IMR-90 (cell line): ENCODE measurements at regions not wholly inside any gene's neighbourhood (a gene's known extent, or its start where the extent isn't known, plus 50 kb on each side); places are given as distances from the start of the nearest gene placed in this dataset.

Experiments used
- ATAC-seq: fragments of 200-7000 bp; cut with Tn5 transposase; 2 replicates; pipeline ENCODE4 v1.9.1; 2020; ENCODE audit warnings: low read depth, mild to moderate bottlenecking, moderate library complexity
- BruUV-seq: library from RNA; stranded (reverse); fragments of 400-500 nt; replicated peaks from 2 replicates; lab custom pipeline; 2021; lab: Mats Ljungman, UMichigan
- CTCF ChIA-PET: fragments of 300-600 bp; formaldehyde crosslinking; extraction: SDS; loops from one replicate; lab custom pipeline; 2021; ENCODE audit warnings: antibody characterized with exemption; lab: Yijun Ruan, JAX
- POLR2A ChIA-PET: fragments of 300-600 bp; sonication (Branson Sonifier 250); formaldehyde crosslinking; loops from one replicate; lab custom pipeline; 2022; ENCODE audit warnings: antibody characterized with exemption; ENCODE audit not compliant: unreplicated experiment; lab: Charles Lee
- DNase-seq: peaks from one replicate; pipeline ENCODE4 v3.0.0; 2013
- H2AFZ ChIP-seq: replicated peaks from 2 replicates; pipeline ENCODE3; 2013; ENCODE audit warnings: low read length, mild to moderate bottlenecking; ENCODE audit not compliant: poor library complexity
- H2AK5ac ChIP-seq: 2 replicates; pipeline ENCODE4 v1.6.1; 2013; ENCODE audit warnings: low read depth, low read length, inconsistent platforms
- H2AK9ac ChIP-seq: replicated peaks from 2 replicates; pipeline ENCODE3; 2013; ENCODE audit warnings: mild to moderate bottlenecking, low read depth, low read length, moderate library complexity; ENCODE audit not compliant: poor library complexity
- H2BK120ac ChIP-seq: 2 replicates; pipeline ENCODE4 v1.6.1; 2013; ENCODE audit warnings: low read depth, low read length, inconsistent platforms
- H2BK15ac ChIP-seq: 3 replicates; pipeline ENCODE4 v1.6.1; 2013; ENCODE audit warnings: low read depth, low read length, inconsistent platforms
- H2BK20ac ChIP-seq: 2 replicates; pipeline ENCODE4 v1.6.1; 2013; ENCODE audit warnings: low read depth, mild to moderate bottlenecking, inconsistent platforms, low read length, moderate library complexity
- H2BK5ac ChIP-seq: 2 replicates; pipeline ENCODE4 v1.6.1; 2013; ENCODE audit warnings: mild to moderate bottlenecking, low read depth, low read length, inconsistent platforms; ENCODE audit not compliant: poor library complexity, severe bottlenecking
- H3K14ac ChIP-seq: replicated peaks from 2 replicates; pipeline ENCODE4 v1.6.1; 2013; ENCODE audit warnings: low read depth, low read length, inconsistent platforms
- H3K18ac ChIP-seq: 2 replicates; pipeline ENCODE4 v1.6.1; 2013; ENCODE audit warnings: low read depth, low read length, control low read depth
- H3K23ac ChIP-seq: 2 replicates; pipeline ENCODE4 v1.6.1; 2013; ENCODE audit warnings: low read depth, low read length, inconsistent platforms
- H3K27ac ChIP-seq: 2 replicates; pipeline ENCODE4 v1.5.1; 2013; ENCODE audit warnings: mild to moderate bottlenecking, control low read depth, low read length; ENCODE audit not compliant: insufficient read depth
- H3K27me3 ChIP-seq: 2 replicates; pipeline ENCODE4 v1.6.1; 2013; ENCODE audit warnings: low read length; ENCODE audit not compliant: control insufficient read depth, insufficient read depth
- H3K36me3 ChIP-seq: 2 replicates; pipeline ENCODE4 v1.6.1; 2013; ENCODE audit warnings: low read length, mixed read lengths; ENCODE audit not compliant: control insufficient read depth, insufficient read depth
- H3K4ac ChIP-seq: 2 replicates; pipeline ENCODE4 v1.6.1; 2013; ENCODE audit warnings: low read depth, low read length, inconsistent platforms
- H3K4me1 ChIP-seq: 2 replicates; pipeline ENCODE4 v1.6.1; 2013; ENCODE audit warnings: low read length, mixed read lengths; ENCODE audit not compliant: control insufficient read depth, insufficient read depth
- H3K4me2 ChIP-seq: 2 replicates; pipeline ENCODE4 v1.6.1; 2013; ENCODE audit warnings: low read depth, mild to moderate bottlenecking, control low read depth, low read length, moderate library complexity
- H3K4me3 ChIP-seq: 2 replicates; pipeline ENCODE4 v1.5.1; 2013; ENCODE audit warnings: low read depth, mild to moderate bottlenecking, control low read depth, low read length, moderate library complexity; ENCODE audit not compliant: insufficient read depth
- H3K56ac ChIP-seq: 2 replicates; pipeline ENCODE4 v1.6.1; 2013; ENCODE audit warnings: low read length, inconsistent platforms; ENCODE audit not compliant: insufficient read depth; ENCODE audit errors: extremely low read depth
- H3K79me1 ChIP-seq, 2 experiments: 2 replicates each; pipeline ENCODE4 v1.6.1; 2013; ENCODE audit warnings: low read length in 2 of 2, inconsistent platforms in 1 of 2, low read depth in 1 of 2
- H3K9ac ChIP-seq: 2 replicates; pipeline ENCODE4 v1.6.1; 2013; ENCODE audit warnings: low read depth, low read length, control low read depth
- H3K9me1 ChIP-seq: 2 replicates; pipeline ENCODE4 v1.6.1; 2013; ENCODE audit warnings: low read length, inconsistent platforms; ENCODE audit not compliant: insufficient read depth
- H3K9me3 ChIP-seq: 2 replicates; pipeline ENCODE4 v1.6.1; 2013; ENCODE audit warnings: low read length; ENCODE audit not compliant: control insufficient read depth, insufficient read depth
- H4K20me1 ChIP-seq: 2 replicates; pipeline ENCODE4 v1.6.1; 2013; ENCODE audit warnings: low read length, inconsistent platforms; ENCODE audit not compliant: insufficient read depth
- H4K5ac ChIP-seq: 2 replicates; pipeline ENCODE4 v1.6.1; 2013; ENCODE audit warnings: mild to moderate bottlenecking, low read depth, low read length, control low read depth
- H4K8ac ChIP-seq, 2 experiments: 2 replicates each; pipeline ENCODE4 v1.6.1; 2013; ENCODE audit warnings: low read depth in 2 of 2, low read length in 2 of 2, control low read depth in 1 of 2, inconsistent platforms in 1 of 2
- H4K91ac ChIP-seq: 2 replicates; pipeline ENCODE4 v1.6.1; 2013; ENCODE audit warnings: low read depth, low read length, inconsistent platforms; ENCODE audit not compliant: insufficient read depth
- BHLHE40 ChIP-seq: fragments of 150-350 bp; IDR thresholded peaks from 2 replicates; pipeline ENCODE4 v1.6.1; 2016; ENCODE audit warnings: mild to moderate bottlenecking, low read depth, low read length
- CEBPB ChIP-seq: IDR thresholded peaks from 2 replicates; pipeline ENCODE4 v1.6.1; 2012; ENCODE audit warnings: low read depth, low read length, improper control_type of control experiment
- CHD1 ChIP-seq: IDR thresholded peaks from 2 replicates; pipeline ENCODE4 v1.6.1; 2012; ENCODE audit warnings: low read depth, low read length, improper control_type of control experiment
- FOS ChIP-seq: fragments of 150-350 bp; IDR thresholded peaks from 2 replicates; pipeline ENCODE4 v1.6.1; 2016; ENCODE audit warnings: low read depth, low read length
- MAFK ChIP-seq: IDR thresholded peaks from 2 replicates; pipeline ENCODE4 v1.6.1; 2012; ENCODE audit warnings: low read depth, low read length, improper control_type of control experiment
- MAZ ChIP-seq: IDR thresholded peaks from 2 replicates; pipeline ENCODE4 v1.6.1; 2012; ENCODE audit warnings: low read depth, mild to moderate bottlenecking, low read length, improper control_type of control experiment, moderate library complexity, borderline replicate concordance
- MXI1 ChIP-seq: IDR thresholded peaks from 2 replicates; pipeline ENCODE4 v1.6.1; 2012; ENCODE audit warnings: low read depth, mild to moderate bottlenecking, low read length, moderate library complexity, borderline replicate concordance
- NFE2L2 ChIP-seq: fragments of 150-350 bp; IDR thresholded peaks from 2 replicates; pipeline ENCODE4 v1.6.1; 2016; ENCODE audit warnings: low read depth, mild to moderate bottlenecking, low read length
- POLR2A ChIP-seq: IDR thresholded peaks from 2 replicates; pipeline ENCODE4 v1.6.1; 2012; ENCODE audit warnings: mild to moderate bottlenecking, low read depth, low read length
- RAD21 ChIP-seq: IDR thresholded peaks from 2 replicates; pipeline ENCODE4 v1.6.1; 2012; ENCODE audit warnings: low read length, improper control_type of control experiment
- RCOR1 ChIP-seq: IDR thresholded peaks from 2 replicates; pipeline ENCODE4 v1.6.1; 2012; ENCODE audit warnings: mild to moderate bottlenecking, low read length, improper control_type of control experiment; ENCODE audit not compliant: insufficient replicate concordance
- RFX5 ChIP-seq: IDR thresholded peaks from 2 replicates; pipeline ENCODE4 v1.8.0; 2012; ENCODE audit warnings: low read depth, mild to moderate bottlenecking, low read length, moderate library complexity
- SMC3 ChIP-seq: fragments of 150-350 bp; IDR thresholded peaks from 2 replicates; pipeline ENCODE4 v1.6.1; 2016; ENCODE audit warnings: low read depth, mild to moderate bottlenecking, antibody characterized with exemption, low read length, moderate library complexity
- WGBS, 2 experiments: methylation state at CpG; one replicate each; pipeline versions ENCODE4 v1.1.5 to v1.1.7; 2013; ENCODE audit warnings: missing lambda C conversion rate in 2 of 2; ENCODE audit not compliant: insufficient read length in 1 of 2; ENCODE audit errors: extremely low coverage in 2 of 2; 5-methylcytosine and 5-hydroxymethylcytosine counted together
- dilution Hi-C: fragments of 300-500 bp; cut with HindIII; formaldehyde crosslinking; loops from one replicate; pipeline ENCODE4 v1.14.3; 2018; ENCODE audit warnings: low sequenced_read_pairs; ENCODE audit not compliant: unreplicated experiment
- in situ Hi-C: fragments of 300-500 bp; cut with MboI; formaldehyde crosslinking; loops from 3 replicates; pipeline ENCODE4 v1.14.3; 2019; ENCODE audit warnings: low sequenced_read_pairs, inconsistent platforms, mixed read lengths
- intact Hi-C: fragments of 100-400 bp; cut with micrococcal nuclease; formaldehyde crosslinking; loops from 2 replicates; pipeline ENCODE4 v1.10.0; 2022
- TF ChIP-seq, protein P1 (sequence below): conservative IDR thresholded peaks from 2 replicates; pipeline ENCODE4 v1.5.1; 2012; ENCODE audit warnings: mild to moderate bottlenecking, low read depth, low read length, improper control_type of control experiment
- TF ChIP-seq, protein P2 (sequence below): fragments of 150-350 bp; IDR thresholded peaks from 2 replicates; pipeline ENCODE4 v1.6.1; 2017; ENCODE audit warnings: mild to moderate bottlenecking, antibody characterized with exemption, low read length, low read depth
- TF ChIP-seq, protein P3 (sequence below): fragments of 150-350 bp; IDR thresholded peaks from 2 replicates; pipeline ENCODE4 v1.6.1; 2016; ENCODE audit warnings: low read depth, mild to moderate bottlenecking, low read length, moderate library complexity, borderline replicate concordance

DNA sequence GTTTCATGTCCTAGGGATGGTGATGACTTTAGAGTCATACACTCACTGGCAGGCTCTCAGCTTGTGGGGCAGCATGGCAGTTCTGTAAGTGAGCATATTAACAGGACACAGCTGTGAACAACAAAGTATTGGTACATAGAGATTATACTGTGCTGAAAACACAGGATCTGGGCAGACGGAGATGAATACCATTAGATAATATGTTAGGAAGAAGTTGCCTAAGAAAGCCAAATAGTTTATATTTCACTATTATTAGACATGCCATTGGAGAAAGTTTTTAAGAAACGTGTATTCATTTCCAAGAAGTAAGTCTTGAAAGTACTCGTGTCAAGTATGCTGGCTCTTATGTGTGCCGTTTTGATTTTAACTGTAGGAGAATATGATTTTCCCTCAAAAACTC lies 274.5 kb downstream of the INHBA start:
- H4K5ac ChIP-seq = no peak overlapping the region
- peak; percentile 62 for ATAC-seq
- H4K8ac ChIP-seq = no peak overlapping the region
- peak overlapping the region; percentile 14 for H3K4me2 ChIP-seq
- H3K4me1 ChIP-seq = peaks cover 11% of the 10 kb centered on the region
- no CpG with 5 or more reads among the region's 4 CpGs for WGBS, 2 experiments
- H3K14ac ChIP-seq = peak overlapping the region; percentile 41; the same call in 1 of the 2 replicates
- DNase-seq = peak; percentile 52
- ChIA-PET POLR2A (no interaction called here), CTCF (no interaction called here)
- in situ Hi-C loops (no loop called here), dilution Hi-C loops (no loop called here), intact Hi-C loops (loop anchor here (5.0 kb wide), 1 partner anchor 269 kb away; no protein-coding TSS in a partner anchor)
- H3K9ac ChIP-seq = no peak overlapping the region
- no peak overlapping the region for H3K18ac ChIP-seq
- no peaks in the 10 kb centered on the region; a peak in 1 of 4 replicates for H3K79me1 ChIP-seq
- no peak overlapping the region for H2AK9ac ChIP-seq
- H3K56ac ChIP-seq = no peak overlapping the region
- H3K4ac ChIP-seq = peak overlapping the region; percentile 38; the same call in 1 of the 2 replicates
- H3K9me3 ChIP-seq = no peaks in the 10 kb centered on the region
- H2AK5ac ChIP-seq = peak overlapping the region; percentile 6; the same call in 1 of the 2 replicates
- H2BK20ac ChIP-seq = 0 out of 2 replicates have a peak overlapping the region, but pooled peaks have one; percentile 17
- H3K27me3 ChIP-seq = no peaks in the 10 kb centered on the region
- H4K20me1 ChIP-seq = no peaks in the 10 kb centered on the region
- H2BK15ac ChIP-seq = no peak overlapping the region; the same call in 2 of the 3 replicates
- BruUV-seq = no TSS peak
- H2BK5ac ChIP-seq = no peak overlapping the region
- H4K91ac ChIP-seq = no peak overlapping the region
- no peak overlapping the region for H2BK120ac ChIP-seq
- TF ChIP-seq RFX5 = no peak
- TF ChIP-seq, protein P1, sequence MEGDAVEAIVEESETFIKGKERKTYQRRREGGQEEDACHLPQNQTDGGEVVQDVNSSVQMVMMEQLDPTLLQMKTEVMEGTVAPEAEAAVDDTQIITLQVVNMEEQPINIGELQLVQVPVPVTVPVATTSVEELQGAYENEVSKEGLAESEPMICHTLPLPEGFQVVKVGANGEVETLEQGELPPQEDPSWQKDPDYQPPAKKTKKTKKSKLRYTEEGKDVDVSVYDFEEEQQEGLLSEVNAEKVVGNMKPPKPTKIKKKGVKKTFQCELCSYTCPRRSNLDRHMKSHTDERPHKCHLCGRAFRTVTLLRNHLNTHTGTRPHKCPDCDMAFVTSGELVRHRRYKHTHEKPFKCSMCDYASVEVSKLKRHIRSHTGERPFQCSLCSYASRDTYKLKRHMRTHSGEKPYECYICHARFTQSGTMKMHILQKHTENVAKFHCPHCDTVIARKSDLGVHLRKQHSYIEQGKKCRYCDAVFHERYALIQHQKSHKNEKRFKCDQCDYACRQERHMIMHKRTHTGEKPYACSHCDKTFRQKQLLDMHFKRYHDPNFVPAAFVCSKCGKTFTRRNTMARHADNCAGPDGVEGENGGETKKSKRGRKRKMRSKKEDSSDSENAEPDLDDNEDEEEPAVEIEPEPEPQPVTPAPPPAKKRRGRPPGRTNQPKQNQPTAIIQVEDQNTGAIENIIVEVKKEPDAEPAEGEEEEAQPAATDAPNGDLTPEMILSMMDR = no peak
- no peak for TF ChIP-seq MAZ
- TF ChIP-seq, protein P2, sequence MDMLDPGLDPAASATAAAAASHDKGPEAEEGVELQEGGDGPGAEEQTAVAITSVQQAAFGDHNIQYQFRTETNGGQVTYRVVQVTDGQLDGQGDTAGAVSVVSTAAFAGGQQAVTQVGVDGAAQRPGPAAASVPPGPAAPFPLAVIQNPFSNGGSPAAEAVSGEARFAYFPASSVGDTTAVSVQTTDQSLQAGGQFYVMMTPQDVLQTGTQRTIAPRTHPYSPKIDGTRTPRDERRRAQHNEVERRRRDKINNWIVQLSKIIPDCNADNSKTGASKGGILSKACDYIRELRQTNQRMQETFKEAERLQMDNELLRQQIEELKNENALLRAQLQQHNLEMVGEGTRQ = no peak
- no peak for TF ChIP-seq POLR2A
- TF ChIP-seq RCOR1 = no peak
- TF ChIP-seq CHD1 = no peak
- no peak for TF ChIP-seq NFE2L2
- no peak for TF ChIP-seq MXI1
- no peak for TF ChIP-seq MAFK
- no peak for TF ChIP-seq FOS
- TF ChIP-seq RAD21 = no peak
- TF ChIP-seq, protein P3, sequence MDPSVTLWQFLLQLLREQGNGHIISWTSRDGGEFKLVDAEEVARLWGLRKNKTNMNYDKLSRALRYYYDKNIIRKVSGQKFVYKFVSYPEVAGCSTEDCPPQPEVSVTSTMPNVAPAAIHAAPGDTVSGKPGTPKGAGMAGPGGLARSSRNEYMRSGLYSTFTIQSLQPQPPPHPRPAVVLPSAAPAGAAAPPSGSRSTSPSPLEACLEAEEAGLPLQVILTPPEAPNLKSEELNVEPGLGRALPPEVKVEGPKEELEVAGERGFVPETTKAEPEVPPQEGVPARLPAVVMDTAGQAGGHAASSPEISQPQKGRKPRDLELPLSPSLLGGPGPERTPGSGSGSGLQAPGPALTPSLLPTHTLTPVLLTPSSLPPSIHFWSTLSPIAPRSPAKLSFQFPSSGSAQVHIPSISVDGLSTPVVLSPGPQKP = no peak
- TF ChIP-seq SMC3 = no peak
- TF ChIP-seq BHLHE40 = no peak
- no peak for TF ChIP-seq CEBPB
- H3K36me3 ChIP-seq = no peaks in the 10 kb centered on the region
- H2AFZ ChIP-seq = no peak overlapping the region
- H3K4me3 ChIP-seq = no peak overlapping the region
- H3K9me1 ChIP-seq = peaks cover 3% of the 10 kb centered on the region; the same call in 1 of the 2 replicates
- peak overlapping the region; percentile 39; the same call in 1 of the 2 replicates for H3K27ac ChIP-seq
- no peak overlapping the region for H3K23ac ChIP-seq
